C4-2B (cell line): ENCODE measurements at regions not wholly inside any gene's neighbourhood (a gene's known extent, or its start where the extent isn't known, plus 50 kb on each side); places are given as distances from the start of the nearest gene placed in this dataset.

ENCODE experiments used
- ZFX ChIP-seq: fragments of 450-650 bp; IDR thresholded peaks from 2 replicates; pipeline ENCODE4 v1.6.1; 2017
- TF ChIP-seq, protein P1 (sequence below): fragments of 450-650 bp; conservative IDR thresholded peaks from 2 replicates; pipeline ENCODE4 v1.5.1; 2017; ENCODE audit warnings: mild to moderate bottlenecking

DNA sequence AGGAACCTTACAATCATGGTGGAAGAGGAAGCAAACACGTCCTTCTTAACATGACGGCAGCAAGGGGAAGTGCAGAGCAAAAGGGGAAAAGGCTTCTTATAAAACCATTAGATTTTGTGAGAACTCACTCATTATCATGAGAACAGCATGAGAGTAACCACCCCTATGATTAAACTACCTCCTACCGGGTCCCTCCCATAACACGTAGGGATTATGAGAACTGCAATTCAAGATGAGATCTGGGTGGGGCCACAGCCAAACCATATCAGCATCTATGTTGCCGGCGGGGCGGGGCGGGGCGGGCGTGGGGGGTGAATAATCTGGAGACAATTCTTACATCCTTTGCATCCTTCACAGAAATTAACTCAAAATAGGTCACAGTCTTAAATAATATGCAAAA, 58.8 kb upstream of the GFPT2 start:
- TF ChIP-seq, protein P1, sequence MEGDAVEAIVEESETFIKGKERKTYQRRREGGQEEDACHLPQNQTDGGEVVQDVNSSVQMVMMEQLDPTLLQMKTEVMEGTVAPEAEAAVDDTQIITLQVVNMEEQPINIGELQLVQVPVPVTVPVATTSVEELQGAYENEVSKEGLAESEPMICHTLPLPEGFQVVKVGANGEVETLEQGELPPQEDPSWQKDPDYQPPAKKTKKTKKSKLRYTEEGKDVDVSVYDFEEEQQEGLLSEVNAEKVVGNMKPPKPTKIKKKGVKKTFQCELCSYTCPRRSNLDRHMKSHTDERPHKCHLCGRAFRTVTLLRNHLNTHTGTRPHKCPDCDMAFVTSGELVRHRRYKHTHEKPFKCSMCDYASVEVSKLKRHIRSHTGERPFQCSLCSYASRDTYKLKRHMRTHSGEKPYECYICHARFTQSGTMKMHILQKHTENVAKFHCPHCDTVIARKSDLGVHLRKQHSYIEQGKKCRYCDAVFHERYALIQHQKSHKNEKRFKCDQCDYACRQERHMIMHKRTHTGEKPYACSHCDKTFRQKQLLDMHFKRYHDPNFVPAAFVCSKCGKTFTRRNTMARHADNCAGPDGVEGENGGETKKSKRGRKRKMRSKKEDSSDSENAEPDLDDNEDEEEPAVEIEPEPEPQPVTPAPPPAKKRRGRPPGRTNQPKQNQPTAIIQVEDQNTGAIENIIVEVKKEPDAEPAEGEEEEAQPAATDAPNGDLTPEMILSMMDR, result no peak
- TF ChIP-seq ZFX, result no peak
